ENCODE measurements at regions not wholly inside any gene's neighbourhood (a gene's known extent, or its start where the extent isn't known, plus 50 kb on each side); places are given as distances from the start of the nearest gene placed in this dataset.
"Not testable (repeated sequence)": the region's sequence is repeated elsewhere in the genome, so short reads cannot be mapped to it uniquely, and the experiment has no call there.

DNA sequence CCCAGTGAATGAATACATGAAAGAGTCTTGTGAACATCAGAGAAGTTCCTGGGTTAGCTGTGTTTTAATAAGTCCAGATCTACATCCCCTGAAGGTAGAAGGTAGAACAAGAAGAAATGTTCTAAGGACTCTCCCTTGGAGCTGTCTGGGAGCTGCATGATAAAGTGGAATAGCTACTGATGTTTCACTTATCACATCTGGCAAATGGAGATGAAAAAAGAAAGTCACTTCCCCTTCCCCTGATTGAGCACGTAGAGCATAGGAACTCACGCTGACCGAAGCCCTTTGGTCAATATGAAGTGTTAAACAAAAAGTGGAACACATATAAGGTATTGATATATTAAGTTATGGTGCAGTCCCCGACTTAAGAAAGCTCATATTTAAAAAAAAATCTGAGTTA is 53.2 kb upstream of the PARP1 start:
- Mint-ChIP-seq H3K36me3 (ENCODE audit: insufficient read depth in 2 of 2) (no peaks in the 10 kb centered on the region), H3K4me1 (ENCODE audit: low read depth) (peaks cover 12% of the 10 kb centered on the region), H3K27me3 (ENCODE audit: low read depth) (no peaks in the 10 kb centered on the region), H3K27ac (no peak overlapping the region), H3K9me3 (peaks cover 0 to 2% of the 10 kb centered on the region in 2 donors), H3K4me3 (no peak overlapping the region)
- ATAC-seq (replicated peaks in 1 of 2) (no peak), DNase-seq (no peak)

DNA sequence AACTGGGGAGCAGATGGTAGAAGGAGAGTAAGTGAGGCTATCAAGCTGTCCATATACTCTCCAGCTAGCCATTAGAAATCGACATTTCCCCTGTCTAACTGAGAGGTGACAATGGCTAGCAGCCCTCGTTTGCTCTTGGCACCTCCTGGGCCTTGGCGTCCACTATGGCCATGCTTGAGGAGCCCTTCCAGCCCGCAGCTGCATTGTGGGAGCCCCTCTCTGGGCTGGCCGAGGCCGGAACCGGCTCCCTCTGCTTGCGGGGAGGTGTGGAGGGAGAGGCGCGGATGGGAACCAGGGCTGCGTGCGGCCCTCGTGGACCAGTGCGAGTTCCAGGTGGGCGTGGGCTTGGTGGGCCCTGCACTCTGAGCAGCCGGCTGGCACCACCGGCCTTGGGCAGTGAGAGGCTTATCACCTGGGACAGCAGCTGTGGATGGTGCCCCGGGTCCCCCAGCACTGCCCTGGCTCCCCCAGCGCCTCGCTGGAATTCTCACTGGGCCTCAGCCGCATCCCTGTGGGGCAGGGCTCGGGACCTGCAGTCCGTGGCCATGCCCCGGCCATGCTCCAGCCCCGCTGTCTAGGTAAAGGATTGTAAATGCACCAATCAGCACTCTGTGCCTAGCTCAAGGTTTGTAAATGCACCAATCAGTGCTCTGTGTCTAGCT is 56.2 kb upstream of the PARP1 start:
- peaks cover 2 to 9% of the 10 kb centered on the region in 2 donors for H3K9me3 Mint-ChIP-seq
- H3K27ac Mint-ChIP-seq, result no peak overlapping the region
- DNase-seq (no peak), ATAC-seq (replicated peaks in 1 of 2) (no peak)
- no peak overlapping the region for H3K4me3 Mint-ChIP-seq
- no peaks in the 10 kb centered on the region for H3K4me1 Mint-ChIP-seq (ENCODE audit: low read depth)
- no peaks in the 10 kb centered on the region for H3K36me3 Mint-ChIP-seq (ENCODE audit: insufficient read depth in 2 of 2)
- peaks cover 10% of the 10 kb centered on the region for H3K27me3 Mint-ChIP-seq (ENCODE audit: low read depth)

DNA sequence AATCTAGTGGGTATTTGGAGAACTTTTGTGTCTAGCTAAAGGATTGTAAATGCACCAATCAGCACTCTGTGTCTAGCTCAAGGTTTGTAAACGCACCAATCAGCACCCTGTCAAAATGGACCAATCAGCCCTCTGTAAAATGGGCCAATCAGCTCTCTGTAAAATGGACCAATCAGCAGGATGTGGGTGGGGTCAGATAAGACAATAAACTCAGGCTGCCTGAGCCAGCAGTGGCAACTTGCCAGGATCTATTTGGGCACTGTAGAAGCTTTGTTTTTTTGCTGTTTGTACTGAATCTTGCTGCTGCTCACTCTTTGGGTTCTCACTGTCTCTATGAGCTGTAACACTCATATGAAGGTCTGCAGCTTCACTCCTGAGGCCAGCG is 56.7 kb upstream of the PARP1 start:
- DNase-seq; H3K4me3 Mint-ChIP-seq; H3K36me3 Mint-ChIP-seq (ENCODE audit: insufficient read depth in 2 of 2); ATAC-seq (replicated peaks in 1 of 2); H3K27ac Mint-ChIP-seq; H3K4me1 Mint-ChIP-seq (ENCODE audit: low read depth): not testable (repeated sequence)
- Mint-ChIP-seq H3K9me3 (peaks cover 2 to 11% of the 10 kb centered on the region in 2 donors), H3K27me3 (ENCODE audit: low read depth) (peaks cover 10% of the 10 kb centered on the region)

DNA sequence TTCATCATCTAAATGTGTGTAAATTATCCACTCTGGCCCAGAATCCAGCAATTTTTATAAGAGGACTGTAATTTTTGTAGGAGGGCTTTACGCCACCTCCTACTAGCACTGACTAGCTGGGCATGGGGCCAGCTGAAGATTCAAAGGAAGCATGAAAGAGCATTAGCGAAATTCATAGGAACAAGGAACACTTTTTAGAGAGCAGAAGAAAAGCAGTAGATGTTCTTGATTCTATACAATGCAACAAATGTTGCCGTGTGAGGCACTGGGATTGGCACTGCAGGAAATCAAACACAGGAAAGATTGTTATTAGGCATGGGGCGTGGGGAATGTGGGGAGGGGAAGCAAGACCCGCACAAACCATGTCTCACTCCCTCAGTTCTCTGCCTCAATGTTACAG is 58.4 kb upstream of the PARP1 start:
- H3K27me3 Mint-ChIP-seq (ENCODE audit: low read depth), result peaks cover 10% of the 10 kb centered on the region
- H3K4me3 Mint-ChIP-seq, result no peak overlapping the region
- ATAC-seq (replicated peaks in 1 of 2) (no peak), DNase-seq (no peak)
- no peak overlapping the region for H3K27ac Mint-ChIP-seq
- no peaks in the 10 kb centered on the region for H3K36me3 Mint-ChIP-seq (ENCODE audit: insufficient read depth in 2 of 2)
- peaks cover 2 to 11% of the 10 kb centered on the region in 2 donors for H3K9me3 Mint-ChIP-seq
- no peaks in the 10 kb centered on the region for H3K4me1 Mint-ChIP-seq (ENCODE audit: low read depth)

DNA sequence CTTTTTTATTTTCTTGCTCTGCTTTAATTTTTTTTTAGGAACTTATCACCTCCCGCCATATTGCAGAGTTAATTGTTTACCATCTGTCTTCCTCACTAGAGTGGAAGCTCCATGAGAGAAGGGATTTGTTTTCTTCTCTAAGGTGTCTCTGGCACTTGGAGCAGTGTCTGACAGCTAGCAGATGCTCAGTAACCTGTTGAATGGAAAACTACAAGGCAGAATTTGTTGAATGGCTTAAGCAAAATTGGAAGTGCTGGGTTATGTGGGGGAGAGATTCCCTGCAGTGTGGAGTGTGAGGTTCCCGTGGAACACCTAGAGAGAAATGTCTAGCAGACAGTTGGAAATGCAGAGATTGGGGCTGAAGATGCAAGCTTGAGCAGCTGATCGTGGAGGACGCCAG is 59.5 kb upstream of the PARP1 start:
- H3K4me1 Mint-ChIP-seq (ENCODE audit: low read depth), result no peaks in the 10 kb centered on the region
- ATAC-seq (replicated peaks in 1 of 2), result no peak
- DNase-seq, result no peak
- H3K9me3 Mint-ChIP-seq, result peaks cover 0 to 11% of the 10 kb centered on the region in 2 donors
- H3K27me3 Mint-ChIP-seq (ENCODE audit: low read depth), result peaks cover 10% of the 10 kb centered on the region
- no peaks in the 10 kb centered on the region for H3K36me3 Mint-ChIP-seq (ENCODE audit: insufficient read depth in 2 of 2)
- no peak overlapping the region for H3K27ac Mint-ChIP-seq
- H3K4me3 Mint-ChIP-seq, result no peak overlapping the region

DNA sequence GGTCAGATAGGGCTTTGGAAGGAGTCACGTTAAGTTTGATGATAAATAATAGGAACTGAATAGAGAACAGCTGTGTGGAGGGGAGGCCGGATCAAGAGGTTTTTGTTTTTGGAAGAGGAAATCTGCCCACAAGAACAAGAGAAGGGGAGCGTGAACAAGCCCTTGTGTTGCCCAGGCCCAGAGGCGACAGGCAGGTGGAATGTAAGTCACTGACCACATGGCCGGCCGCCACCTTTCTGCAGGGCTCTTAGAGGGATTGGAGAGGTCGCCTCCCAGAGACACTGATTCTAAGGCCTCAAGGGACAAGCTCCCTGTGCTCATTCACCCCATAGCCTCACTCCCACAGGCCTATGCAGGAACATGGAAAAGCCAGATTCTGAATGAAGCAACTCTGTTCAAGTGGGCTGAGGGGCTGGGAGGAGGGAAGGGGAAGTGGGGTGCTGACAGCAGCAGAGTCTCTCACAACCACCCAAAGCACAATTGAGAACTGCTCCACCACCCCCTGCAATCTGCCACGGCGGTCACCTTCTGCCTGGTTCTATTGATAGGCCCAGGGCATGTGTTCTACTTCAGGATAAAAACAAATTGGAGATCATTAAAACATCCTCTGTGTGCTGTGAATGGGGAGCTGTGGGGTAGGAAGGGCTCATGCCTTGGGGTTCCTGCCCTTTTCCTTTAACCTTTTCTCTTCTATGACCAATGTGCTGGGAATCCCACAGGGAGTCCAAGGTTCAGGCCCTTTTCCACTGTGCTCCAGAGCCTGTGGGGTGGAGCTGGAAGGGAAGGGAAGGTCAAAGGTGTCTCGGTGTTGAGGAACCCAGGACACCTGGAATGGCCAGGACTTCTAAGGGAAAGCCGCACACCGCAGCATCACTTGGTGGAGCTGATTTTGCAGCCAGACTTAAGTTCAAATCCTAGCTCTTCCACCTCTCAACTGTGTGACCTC is 63.3 kb upstream of the PARP1 start:
- DNase-seq (no peak), ATAC-seq (replicated peaks in 1 of 2) (no peak)
- Mint-ChIP-seq H3K27ac (no peak overlapping the region), H3K9me3 (peaks cover 0 to 11% of the 10 kb centered on the region in 2 donors), H3K36me3 (ENCODE audit: insufficient read depth in 2 of 2) (no peaks in the 10 kb centered on the region), H3K4me1 (ENCODE audit: low read depth) (peaks cover 10% of the 10 kb centered on the region), H3K4me3 (no peak overlapping the region), H3K27me3 (ENCODE audit: low read depth) (peaks cover 10% of the 10 kb centered on the region)

DNA sequence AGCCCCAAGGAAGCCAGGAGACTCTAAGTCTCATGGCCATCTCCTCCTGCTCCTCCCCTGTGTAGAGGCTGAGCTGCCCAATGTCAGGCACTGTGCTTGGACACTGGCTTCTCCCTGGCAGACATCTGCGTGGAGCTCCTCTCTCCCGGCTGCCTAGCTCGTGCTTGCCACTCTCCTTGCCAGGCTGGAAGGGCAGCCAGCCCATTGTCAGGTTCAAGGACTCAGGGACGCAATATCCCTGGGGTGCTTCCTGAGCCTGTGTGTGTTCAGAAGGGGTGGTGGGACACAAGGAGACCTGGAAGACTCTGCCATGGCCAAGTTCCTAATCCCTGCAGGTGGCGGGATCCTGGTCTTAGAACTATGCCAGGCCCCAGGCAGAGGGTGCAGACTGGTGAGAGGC is 65.4 kb upstream of the PARP1 start:
- ATAC-seq (replicated peaks in 1 of 2) (no peak), DNase-seq (no peak)
- Mint-ChIP-seq H3K9me3 (peaks cover 0 to 3% of the 10 kb centered on the region in 2 donors), H3K36me3 (ENCODE audit: insufficient read depth in 2 of 2) (no peaks in the 10 kb centered on the region), H3K27me3 (ENCODE audit: low read depth) (peaks cover 5% of the 10 kb centered on the region), H3K27ac (no peak overlapping the region), H3K4me1 (ENCODE audit: low read depth) (peaks cover 10% of the 10 kb centered on the region), H3K4me3 (no peak overlapping the region)

DNA sequence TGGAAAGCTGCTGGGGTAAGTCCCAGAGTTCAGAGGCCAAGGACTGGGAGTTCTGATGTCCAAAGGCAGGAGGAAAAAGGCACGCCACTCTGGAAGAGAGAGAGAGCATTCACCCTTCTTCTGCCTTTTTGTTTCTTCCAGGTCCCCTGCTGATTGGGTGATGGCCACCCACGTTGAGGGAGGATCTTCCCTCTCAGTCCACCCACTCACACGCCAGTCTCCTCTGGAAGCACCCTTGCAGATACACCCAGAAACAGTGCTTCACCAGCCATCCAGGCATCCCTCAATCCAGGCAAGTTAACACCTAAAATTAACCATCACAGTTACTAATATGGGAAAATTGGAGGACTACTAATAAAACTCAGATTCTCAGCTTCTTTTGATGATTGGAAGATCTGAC is 66.1 kb upstream of the PARP1 start:
- peaks cover 10% of the 10 kb centered on the region for H3K4me1 Mint-ChIP-seq (ENCODE audit: low read depth)
- no peak for ATAC-seq (replicated peaks in 1 of 2)
- H3K9me3 Mint-ChIP-seq, result peaks cover 0 to 3% of the 10 kb centered on the region in 2 donors

DNA sequence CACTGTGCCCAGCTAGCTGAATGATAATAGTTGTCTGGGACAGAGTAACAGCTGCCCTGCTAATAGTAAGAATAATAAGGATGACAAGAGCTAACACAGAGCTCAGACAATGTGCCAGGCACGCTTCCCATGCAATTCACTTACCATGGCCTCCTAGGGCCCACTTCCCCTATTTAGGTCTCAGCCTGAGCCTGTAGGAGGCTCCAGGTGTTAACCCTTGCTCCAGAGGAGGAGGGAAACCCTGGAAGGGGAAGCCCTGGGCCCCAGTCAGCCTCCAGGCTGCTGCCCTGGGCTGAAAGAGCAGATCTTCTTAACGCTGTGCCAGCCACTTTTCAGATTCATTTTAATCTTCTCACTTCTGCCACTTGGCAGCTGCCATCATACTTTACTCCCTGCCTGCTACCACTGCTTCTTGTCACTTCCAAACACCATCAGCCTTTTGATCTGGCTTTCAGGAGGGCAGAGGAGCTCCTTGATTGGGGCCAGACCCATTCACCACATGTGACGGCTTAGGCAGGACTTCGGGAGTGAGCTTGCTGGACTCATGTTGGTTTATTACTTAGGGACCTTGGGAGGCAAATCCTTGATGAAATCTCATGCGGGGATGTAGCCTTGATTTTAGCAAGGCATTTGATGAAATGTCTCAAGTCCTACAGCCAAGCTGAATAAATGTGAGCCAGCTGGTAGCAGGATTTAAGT is 66.7 kb upstream of the PARP1 start:
- Mint-ChIP-seq H3K4me1 (ENCODE audit: low read depth) (peaks cover 10% of the 10 kb centered on the region), H3K27me3 (ENCODE audit: low read depth) (peaks cover 5% of the 10 kb centered on the region), H3K9me3 (no peaks in the 10 kb centered on the region), H3K36me3 (ENCODE audit: insufficient read depth in 2 of 2) (no peaks in the 10 kb centered on the region), H3K4me3 (no peak overlapping the region), H3K27ac (no peak overlapping the region)
- no peak for DNase-seq
- ATAC-seq (replicated peaks in 1 of 2), result no peak

More for the DNA sequence above, 66.1 kb upstream of the PARP1 start:
- no peak for DNase-seq
- Mint-ChIP-seq H3K36me3 (ENCODE audit: insufficient read depth in 2 of 2) (no peaks in the 10 kb centered on the region), H3K4me3 (no peak overlapping the region), H3K27me3 (ENCODE audit: low read depth) (peaks cover 5% of the 10 kb centered on the region), H3K27ac (no peak overlapping the region)

DNA sequence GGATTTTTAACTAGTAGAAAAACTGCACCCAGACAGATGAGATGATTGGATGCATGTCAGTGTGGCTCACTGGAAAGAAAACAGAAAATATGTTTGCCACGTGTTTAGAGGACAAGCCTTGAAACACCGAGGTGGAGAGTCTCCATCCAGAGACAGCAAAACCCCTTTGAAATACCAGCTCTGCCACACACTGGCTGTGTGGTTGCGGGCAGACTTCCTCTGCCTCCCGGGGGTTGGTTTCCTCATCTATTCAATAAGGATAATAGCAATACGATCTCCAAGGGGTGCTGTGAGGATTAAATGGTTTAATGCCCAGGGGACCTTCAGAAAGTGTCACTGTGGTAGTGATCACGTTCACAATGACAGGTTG is 67.2 kb upstream of the PARP1 start:
- Mint-ChIP-seq H3K36me3 (ENCODE audit: insufficient read depth in 2 of 2) (no peaks in the 10 kb centered on the region), H3K27ac (no peak overlapping the region), H3K4me1 (ENCODE audit: low read depth) (peaks cover 10% of the 10 kb centered on the region), H3K27me3 (ENCODE audit: low read depth) (peaks cover 5% of the 10 kb centered on the region), H3K4me3 (no peak overlapping the region), H3K9me3 (no peaks in the 10 kb centered on the region)
- DNase-seq, result no peak
- no peak for ATAC-seq (replicated peaks in 1 of 2)

DNA sequence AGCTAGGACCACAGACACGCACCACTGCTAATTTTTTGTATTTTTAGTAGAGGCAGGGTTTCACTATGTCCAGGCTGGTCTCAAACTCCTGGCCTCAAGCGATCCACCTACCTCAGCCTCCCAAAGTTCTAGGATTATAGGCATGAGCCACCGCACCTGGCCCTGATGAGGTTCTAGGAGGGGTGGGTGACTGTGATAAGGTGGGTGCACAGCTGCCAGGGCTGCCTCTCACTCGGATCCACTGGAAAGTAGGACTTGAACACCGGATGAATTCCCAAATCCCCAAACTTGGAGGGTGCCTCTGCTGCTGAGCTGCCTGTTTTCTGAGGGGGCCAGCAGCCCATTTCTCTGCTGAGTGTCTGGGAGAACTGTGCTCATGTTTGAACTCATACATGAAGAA is 68.2 kb upstream of the PARP1 start:
- Mint-ChIP-seq H3K27ac (no peak overlapping the region), H3K9me3 (no peaks in the 10 kb centered on the region), H3K36me3 (ENCODE audit: insufficient read depth in 2 of 2) (no peaks in the 10 kb centered on the region), H3K27me3 (ENCODE audit: low read depth) (peaks cover 5% of the 10 kb centered on the region), H3K4me3 (no peak overlapping the region), H3K4me1 (ENCODE audit: low read depth) (peaks cover 10% of the 10 kb centered on the region)
- ATAC-seq (replicated peaks in 1 of 2) (no peak), DNase-seq (no peak)

DNA sequence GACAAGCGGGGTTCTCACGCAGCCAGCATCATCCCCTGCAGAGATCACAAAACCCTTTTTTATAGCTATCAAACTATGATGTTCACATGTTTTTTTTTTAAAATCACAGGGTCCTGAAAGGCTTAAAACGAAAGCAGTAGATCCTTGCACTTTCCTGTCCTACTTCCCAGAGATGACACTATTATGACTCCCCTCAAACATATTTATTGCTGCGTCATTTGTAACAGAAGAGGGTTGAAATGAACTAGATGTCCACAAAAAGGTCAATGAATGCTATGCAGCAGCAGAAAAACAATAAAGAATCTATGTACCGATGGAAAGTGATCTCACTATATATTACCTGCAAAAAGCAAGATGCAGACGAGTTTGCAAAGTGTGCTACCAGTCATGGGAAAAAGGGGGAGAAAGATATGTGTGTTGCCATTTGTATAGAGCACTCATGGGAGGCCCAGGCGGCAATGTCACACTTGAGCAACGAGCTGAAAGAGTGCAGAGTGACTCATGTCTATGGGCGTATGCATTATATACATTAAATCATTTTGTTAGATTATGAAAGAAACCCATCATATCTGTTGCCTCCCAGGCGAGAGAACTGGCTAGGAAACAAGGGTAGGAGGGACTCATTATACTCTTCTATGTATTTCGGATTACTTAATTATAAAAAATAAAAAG is 68.9 kb upstream of the PARP1 start:
- no peak for ATAC-seq (replicated peaks in 1 of 2)
- Mint-ChIP-seq H3K9me3 (no peaks in the 10 kb centered on the region), H3K27me3 (ENCODE audit: low read depth) (peaks cover 5% of the 10 kb centered on the region), H3K36me3 (ENCODE audit: insufficient read depth in 2 of 2) (no peaks in the 10 kb centered on the region), H3K4me3 (no peak overlapping the region), H3K27ac (no peak overlapping the region), H3K4me1 (ENCODE audit: low read depth) (peaks cover 10% of the 10 kb centered on the region)
- no peak for DNase-seq

DNA sequence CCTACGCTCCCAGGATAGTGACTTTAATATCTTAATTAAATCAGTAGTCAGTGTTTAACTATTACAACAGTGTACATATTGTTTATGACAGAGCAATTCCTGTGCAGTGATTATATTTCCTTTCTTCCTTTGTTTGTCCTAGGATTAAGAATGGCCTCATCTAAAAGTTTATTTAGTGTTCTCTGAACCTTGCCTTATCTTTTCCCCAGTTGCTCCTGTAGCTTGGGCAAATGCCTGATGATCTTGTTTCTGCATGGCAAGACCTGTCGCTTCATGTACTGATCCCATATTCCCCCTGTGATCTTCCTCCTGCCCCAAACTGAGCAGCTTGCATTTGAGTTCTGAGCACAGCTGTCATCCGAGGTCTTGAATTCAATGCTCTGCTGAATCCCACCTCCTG is 69.1 kb upstream of the STUM start:
- DNase-seq (no peak), ATAC-seq (replicated peaks in 1 of 2) (no peak)
- no peak overlapping the region for H3K27ac Mint-ChIP-seq
- no peak overlapping the region for H3K4me3 Mint-ChIP-seq
- H3K27me3 Mint-ChIP-seq (ENCODE audit: low read depth), result peaks cover 5% of the 10 kb centered on the region
- peaks cover 5% of the 10 kb centered on the region for H3K4me1 Mint-ChIP-seq (ENCODE audit: low read depth)
- H3K9me3 Mint-ChIP-seq, result no peaks in the 10 kb centered on the region
- no peaks in the 10 kb centered on the region for H3K36me3 Mint-ChIP-seq (ENCODE audit: insufficient read depth in 2 of 2)

Data from activated T-cell treated with anti-CD3 and anti-CD28 coated beads, Interleukin-2, amount 50 U/mL, for 72 hours (primary cell).